GM19395 (cell line): ENCODE measurements at regions not wholly inside any gene's neighbourhood (a gene's known extent, or its start where the extent isn't known, plus 50 kb on each side); places are given as distances from the start of the nearest gene placed in this dataset.

ENCODE experiments used
- ATAC-seq: cut with Tn5 transposase; IDR thresholded peaks from one replicate; pipeline ENCODE4 v1.9.1; 2021; ENCODE audit warnings: mild to moderate bottlenecking, moderate library complexity; ENCODE audit not compliant: unreplicated experiment

GRCh38 chr9:14401911-14402310, 88.0 kb upstream of the NFIB start:
- ATAC-seq = no peak

- ATAC-seq = no peak
These were observed 86.7 kb upstream of the NFIB start for GRCh38 chr9:14400658-14400995.

GRCh38 chr9:14399756-14400657, 86.1 kb upstream of the NFIB start:
- ATAC-seq = no peak

GRCh38 chr9:14398473-14398872, 84.5 kb upstream of the NFIB start:
- no peak for ATAC-seq

GRCh38 chr9:14396171-14396570, 82.2 kb upstream of the NFIB start:
- no peak for ATAC-seq

GRCh38 chr9:14395317-14396082, 81.6 kb upstream of the NFIB start:
- ATAC-seq = no peak

GRCh38 chr9:14393418-14393817, 79.5 kb upstream of the NFIB start:
- ATAC-seq = no peak

- ATAC-seq = no peak
These were observed 77.7 kb upstream of the NFIB start for GRCh38 chr9:14391620-14392019.

GRCh38 chr9:14389657-14390056, 75.7 kb upstream of the NFIB start:
- no peak for ATAC-seq

GRCh38 chr9:14389146-14389545, 75.2 kb upstream of the NFIB start:
- no peak for ATAC-seq

GRCh38 chr9:14383773-14384172, 69.8 kb upstream of the NFIB start:
- no peak for ATAC-seq

- no peak for ATAC-seq
These were observed 69.4 kb upstream of the NFIB start for GRCh38 chr9:14383294-14383693.

GRCh38 chr9:14380061-14380836, 66.3 kb upstream of the NFIB start:
- ATAC-seq = no peak

- no peak for ATAC-seq
These were observed 65.3 kb upstream of the NFIB start for GRCh38 chr9:14379280-14379679.

GRCh38 chr9:14373706-14374105, 59.8 kb upstream of the NFIB start:
- no peak for ATAC-seq

GRCh38 chr9:14373336-14373666, 59.4 kb upstream of the NFIB start:
- no peak for ATAC-seq

- no peak for ATAC-seq
These were observed 58.7 kb upstream of the NFIB start for GRCh38 chr9:14372437-14373335.

GRCh38 chr9:14369011-14369410, 55.1 kb upstream of the NFIB start:
- ATAC-seq = no peak

GRCh38 chr9:14366076-14366475, 52.1 kb upstream of the NFIB start:
- ATAC-seq = no peak

GRCh38 chr9:14365670-14366069, 51.7 kb upstream of the NFIB start:
- no peak for ATAC-seq
